ENCODE measurements at regions not wholly inside any gene's neighbourhood (a gene's known extent, or its start where the extent isn't known, plus 50 kb on each side); places are given as distances from the start of the nearest gene placed in this dataset.

DNA sequence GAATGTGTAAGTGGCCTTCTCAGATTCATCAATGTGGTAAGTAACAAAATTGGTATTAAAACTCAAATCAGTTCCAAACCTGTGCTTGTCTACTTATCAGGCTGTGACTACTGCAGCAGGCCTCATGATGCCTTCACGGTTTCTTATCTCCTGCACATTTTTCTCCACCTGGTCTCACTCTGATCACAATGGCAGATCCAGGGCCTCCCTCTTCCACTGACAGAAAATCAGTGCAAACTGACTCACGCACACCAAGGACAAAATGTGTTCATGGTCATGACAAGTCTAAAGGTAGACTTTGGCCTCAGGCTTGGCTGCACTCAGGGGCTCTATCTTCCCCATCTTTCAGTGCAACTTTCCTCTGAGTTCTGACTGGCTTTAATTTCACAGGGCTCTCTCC is 56.7 kb upstream of the ATP1A1 start (continued):
- TF ChIP-seq, protein P1, sequence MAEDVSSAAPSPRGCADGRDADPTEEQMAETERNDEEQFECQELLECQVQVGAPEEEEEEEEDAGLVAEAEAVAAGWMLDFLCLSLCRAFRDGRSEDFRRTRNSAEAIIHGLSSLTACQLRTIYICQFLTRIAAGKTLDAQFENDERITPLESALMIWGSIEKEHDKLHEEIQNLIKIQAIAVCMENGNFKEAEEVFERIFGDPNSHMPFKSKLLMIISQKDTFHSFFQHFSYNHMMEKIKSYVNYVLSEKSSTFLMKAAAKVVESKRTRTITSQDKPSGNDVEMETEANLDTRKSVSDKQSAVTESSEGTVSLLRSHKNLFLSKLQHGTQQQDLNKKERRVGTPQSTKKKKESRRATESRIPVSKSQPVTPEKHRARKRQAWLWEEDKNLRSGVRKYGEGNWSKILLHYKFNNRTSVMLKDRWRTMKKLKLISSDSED (CRISPR knock-in tag; IDR thresholded peaks at IDR 0.05): no peak
- no peak for TF ChIP-seq WIZ (CRISPR knock-in tag; IDR thresholded peaks at IDR 0.05)
- TF ChIP-seq ZNF264 (CRISPR knock-in tag; IDR thresholded peaks at IDR 0.05): peak; percentile 75; the same call in 1 of the 2 replicates
- no peak for TF ChIP-seq RFX1 (IDR thresholded peaks at IDR 0.05)
- no peak for TF ChIP-seq ZNF24 (IDR thresholded peaks at IDR 0.05)
- TF ChIP-seq CCDC6 (CRISPR knock-in tag; IDR thresholded peaks at IDR 0.05): no peak
- no peak; the same call in 1 of the 2 replicates for TF ChIP-seq NCOR1 (IDR thresholded peaks at IDR 0.05; ENCODE audit: borderline replicate concordance, low read length)
- TF ChIP-seq, protein P2, sequence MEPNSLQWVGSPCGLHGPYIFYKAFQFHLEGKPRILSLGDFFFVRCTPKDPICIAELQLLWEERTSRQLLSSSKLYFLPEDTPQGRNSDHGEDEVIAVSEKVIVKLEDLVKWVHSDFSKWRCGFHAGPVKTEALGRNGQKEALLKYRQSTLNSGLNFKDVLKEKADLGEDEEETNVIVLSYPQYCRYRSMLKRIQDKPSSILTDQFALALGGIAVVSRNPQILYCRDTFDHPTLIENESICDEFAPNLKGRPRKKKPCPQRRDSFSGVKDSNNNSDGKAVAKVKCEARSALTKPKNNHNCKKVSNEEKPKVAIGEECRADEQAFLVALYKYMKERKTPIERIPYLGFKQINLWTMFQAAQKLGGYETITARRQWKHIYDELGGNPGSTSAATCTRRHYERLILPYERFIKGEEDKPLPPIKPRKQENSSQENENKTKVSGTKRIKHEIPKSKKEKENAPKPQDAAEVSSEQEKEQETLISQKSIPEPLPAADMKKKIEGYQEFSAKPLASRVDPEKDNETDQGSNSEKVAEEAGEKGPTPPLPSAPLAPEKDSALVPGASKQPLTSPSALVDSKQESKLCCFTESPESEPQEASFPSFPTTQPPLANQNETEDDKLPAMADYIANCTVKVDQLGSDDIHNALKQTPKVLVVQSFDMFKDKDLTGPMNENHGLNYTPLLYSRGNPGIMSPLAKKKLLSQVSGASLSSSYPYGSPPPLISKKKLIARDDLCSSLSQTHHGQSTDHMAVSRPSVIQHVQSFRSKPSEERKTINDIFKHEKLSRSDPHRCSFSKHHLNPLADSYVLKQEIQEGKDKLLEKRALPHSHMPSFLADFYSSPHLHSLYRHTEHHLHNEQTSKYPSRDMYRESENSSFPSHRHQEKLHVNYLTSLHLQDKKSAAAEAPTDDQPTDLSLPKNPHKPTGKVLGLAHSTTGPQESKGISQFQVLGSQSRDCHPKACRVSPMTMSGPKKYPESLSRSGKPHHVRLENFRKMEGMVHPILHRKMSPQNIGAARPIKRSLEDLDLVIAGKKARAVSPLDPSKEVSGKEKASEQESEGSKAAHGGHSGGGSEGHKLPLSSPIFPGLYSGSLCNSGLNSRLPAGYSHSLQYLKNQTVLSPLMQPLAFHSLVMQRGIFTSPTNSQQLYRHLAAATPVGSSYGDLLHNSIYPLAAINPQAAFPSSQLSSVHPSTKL (CRISPR knock-in tag; IDR thresholded peaks at IDR 0.05): peak; percentile 84
- no peak for TF ChIP-seq ZNF160 (CRISPR knock-in tag; IDR thresholded peaks at IDR 0.05)
- TF ChIP-seq, protein P3, sequence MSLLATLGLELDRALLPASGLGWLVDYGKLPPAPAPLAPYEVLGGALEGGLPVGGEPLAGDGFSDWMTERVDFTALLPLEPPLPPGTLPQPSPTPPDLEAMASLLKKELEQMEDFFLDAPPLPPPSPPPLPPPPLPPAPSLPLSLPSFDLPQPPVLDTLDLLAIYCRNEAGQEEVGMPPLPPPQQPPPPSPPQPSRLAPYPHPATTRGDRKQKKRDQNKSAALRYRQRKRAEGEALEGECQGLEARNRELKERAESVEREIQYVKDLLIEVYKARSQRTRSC (CRISPR knock-in tag; IDR thresholded peaks at IDR 0.05; ENCODE audit: low read depth): no peak
- TF ChIP-seq GABPB1 (CRISPR knock-in tag; IDR thresholded peaks at IDR 0.05): no peak
- TF ChIP-seq, protein P4, sequence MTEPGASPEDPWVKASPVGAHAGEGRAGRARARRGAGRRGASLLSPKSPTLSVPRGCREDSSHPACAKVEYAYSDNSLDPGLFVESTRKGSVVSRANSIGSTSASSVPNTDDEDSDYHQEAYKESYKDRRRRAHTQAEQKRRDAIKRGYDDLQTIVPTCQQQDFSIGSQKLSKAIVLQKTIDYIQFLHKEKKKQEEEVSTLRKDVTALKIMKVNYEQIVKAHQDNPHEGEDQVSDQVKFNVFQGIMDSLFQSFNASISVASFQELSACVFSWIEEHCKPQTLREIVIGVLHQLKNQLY (CRISPR knock-in tag; IDR thresholded peaks at IDR 0.05): no peak
- TF ChIP-seq ZNF792 (CRISPR knock-in tag; IDR thresholded peaks at IDR 0.05): no peak
- no peak for TF ChIP-seq ZNF773 (CRISPR knock-in tag; IDR thresholded peaks at IDR 0.05; ENCODE audit: borderline replicate concordance)
- TF ChIP-seq, protein P5, sequence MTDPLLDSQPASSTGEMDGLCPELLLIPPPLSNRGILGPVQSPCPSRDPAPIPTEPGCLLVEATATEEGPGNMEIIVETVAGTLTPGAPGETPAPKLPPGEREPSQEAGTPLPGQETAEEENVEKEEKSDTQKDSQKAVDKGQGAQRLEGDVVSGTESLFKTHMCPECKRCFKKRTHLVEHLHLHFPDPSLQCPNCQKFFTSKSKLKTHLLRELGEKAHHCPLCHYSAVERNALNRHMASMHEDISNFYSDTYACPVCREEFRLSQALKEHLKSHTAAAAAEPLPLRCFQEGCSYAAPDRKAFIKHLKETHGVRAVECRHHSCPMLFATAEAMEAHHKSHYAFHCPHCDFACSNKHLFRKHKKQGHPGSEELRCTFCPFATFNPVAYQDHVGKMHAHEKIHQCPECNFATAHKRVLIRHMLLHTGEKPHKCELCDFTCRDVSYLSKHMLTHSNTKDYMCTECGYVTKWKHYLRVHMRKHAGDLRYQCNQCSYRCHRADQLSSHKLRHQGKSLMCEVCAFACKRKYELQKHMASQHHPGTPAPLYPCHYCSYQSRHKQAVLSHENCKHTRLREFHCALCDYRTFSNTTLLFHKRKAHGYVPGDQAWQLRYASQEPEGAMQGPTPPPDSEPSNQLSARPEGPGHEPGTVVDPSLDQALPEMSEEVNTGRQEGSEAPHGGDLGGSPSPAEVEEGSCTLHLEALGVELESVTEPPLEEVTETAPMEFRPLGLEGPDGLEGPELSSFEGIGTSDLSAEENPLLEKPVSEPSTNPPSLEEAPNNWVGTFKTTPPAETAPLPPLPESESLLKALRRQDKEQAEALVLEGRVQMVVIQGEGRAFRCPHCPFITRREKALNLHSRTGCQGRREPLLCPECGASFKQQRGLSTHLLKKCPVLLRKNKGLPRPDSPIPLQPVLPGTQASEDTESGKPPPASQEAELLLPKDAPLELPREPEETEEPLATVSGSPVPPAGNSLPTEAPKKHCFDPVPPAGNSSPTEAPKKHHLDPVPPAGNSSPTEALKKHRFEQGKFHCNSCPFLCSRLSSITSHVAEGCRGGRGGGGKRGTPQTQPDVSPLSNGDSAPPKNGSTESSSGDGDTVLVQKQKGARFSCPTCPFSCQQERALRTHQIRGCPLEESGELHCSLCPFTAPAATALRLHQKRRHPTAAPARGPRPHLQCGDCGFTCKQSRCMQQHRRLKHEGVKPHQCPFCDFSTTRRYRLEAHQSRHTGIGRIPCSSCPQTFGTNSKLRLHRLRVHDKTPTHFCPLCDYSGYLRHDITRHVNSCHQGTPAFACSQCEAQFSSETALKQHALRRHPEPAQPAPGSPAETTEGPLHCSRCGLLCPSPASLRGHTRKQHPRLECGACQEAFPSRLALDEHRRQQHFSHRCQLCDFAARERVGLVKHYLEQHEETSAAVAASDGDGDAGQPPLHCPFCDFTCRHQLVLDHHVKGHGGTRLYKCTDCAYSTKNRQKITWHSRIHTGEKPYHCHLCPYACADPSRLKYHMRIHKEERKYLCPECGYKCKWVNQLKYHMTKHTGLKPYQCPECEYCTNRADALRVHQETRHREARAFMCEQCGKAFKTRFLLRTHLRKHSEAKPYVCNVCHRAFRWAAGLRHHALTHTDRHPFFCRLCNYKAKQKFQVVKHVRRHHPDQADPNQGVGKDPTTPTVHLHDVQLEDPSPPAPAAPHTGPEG (CRISPR knock-in tag; IDR thresholded peaks at IDR 0.05): no peak
- no peak for TF ChIP-seq POLR2G (IDR thresholded peaks at IDR 0.05; ENCODE audit: low read depth, low read length)
- TF ChIP-seq SOX13 (IDR thresholded peaks at IDR 0.05): 0 out of 2 replicates have a peak, but pooled peaks have one; percentile 22
- peak in 1 of 2 experiments; percentile 76; a peak in 2 of 4 replicates for TF ChIP-seq SOX13 (CRISPR knock-in tag; conservative IDR thresholded peaks at IDR 0.05 in 1 of 2, IDR thresholded peaks at IDR 0.05 in 1 of 2)
- TF ChIP-seq, protein P6, sequence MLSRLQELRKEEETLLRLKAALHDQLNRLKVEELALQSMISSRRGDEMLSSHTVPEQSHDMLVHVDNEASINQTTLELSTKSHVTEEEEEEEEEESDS (CRISPR knock-in tag; IDR thresholded peaks at IDR 0.05; ENCODE audit: borderline replicate concordance): no peak
- TF ChIP-seq PHF21A (CRISPR knock-in tag; IDR thresholded peaks at IDR 0.05): peak; percentile 95
